Sciatic nerve (tissue), 2 donors: ENCODE measurements at regions not wholly inside any gene's neighbourhood (a gene's known extent, or its start where the extent isn't known, plus 50 kb on each side); places are given as distances from the start of the nearest gene placed in this dataset.

ENCODE experiments used
- ATAC-seq: fragments of 200-7000 bp; cut with Tn5 transposase; one replicate; pipeline ENCODE4 v1.9.1; 2020; ENCODE audit warnings: mild to moderate bottlenecking, moderate library complexity
- DNase-seq: peaks from one replicate; pipeline ENCODE4 v3.0.0-alpha.2; 2020; ENCODE audit warnings: low spot score
- intact Hi-C: fragments of 100-400 bp; cut with DNase I; formaldehyde crosslinking; loops from one replicate; pipeline ENCODE4 v1.14.2; 2022
- donor health status: DM: no; HTN: no; CAD: no.
- donor health status: DM: no; HTN: no; CAD: no.

DNA sequence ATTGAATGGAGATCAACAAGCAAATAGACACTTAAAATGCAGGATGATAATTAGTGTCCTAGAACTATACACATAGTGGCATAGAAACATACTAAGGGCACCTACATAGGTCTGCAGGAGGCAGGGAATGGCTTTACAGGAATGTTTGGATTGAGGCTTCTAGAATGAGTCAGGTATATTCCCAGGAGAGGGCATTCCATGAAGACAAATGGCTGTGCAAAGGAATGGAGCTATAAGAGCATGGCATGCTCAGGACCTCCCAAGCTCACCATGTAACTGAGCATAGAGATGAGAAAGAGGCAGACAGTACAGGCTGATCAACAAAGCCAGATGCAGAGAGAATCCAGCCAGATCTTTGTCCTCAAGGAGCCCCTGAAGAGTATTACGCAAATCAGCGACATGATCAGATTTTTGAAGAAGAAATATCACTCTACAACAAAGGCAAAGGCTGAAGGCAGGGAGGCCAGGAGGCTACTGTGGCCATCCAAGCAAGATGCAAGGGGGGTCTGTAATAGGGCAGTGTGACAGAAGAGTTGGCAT lies 211.1 kb upstream of the MTNR1B start:
- intact Hi-C loops, result no loop called here
- ATAC-seq, result no peak
- no peak for DNase-seq

DNA sequence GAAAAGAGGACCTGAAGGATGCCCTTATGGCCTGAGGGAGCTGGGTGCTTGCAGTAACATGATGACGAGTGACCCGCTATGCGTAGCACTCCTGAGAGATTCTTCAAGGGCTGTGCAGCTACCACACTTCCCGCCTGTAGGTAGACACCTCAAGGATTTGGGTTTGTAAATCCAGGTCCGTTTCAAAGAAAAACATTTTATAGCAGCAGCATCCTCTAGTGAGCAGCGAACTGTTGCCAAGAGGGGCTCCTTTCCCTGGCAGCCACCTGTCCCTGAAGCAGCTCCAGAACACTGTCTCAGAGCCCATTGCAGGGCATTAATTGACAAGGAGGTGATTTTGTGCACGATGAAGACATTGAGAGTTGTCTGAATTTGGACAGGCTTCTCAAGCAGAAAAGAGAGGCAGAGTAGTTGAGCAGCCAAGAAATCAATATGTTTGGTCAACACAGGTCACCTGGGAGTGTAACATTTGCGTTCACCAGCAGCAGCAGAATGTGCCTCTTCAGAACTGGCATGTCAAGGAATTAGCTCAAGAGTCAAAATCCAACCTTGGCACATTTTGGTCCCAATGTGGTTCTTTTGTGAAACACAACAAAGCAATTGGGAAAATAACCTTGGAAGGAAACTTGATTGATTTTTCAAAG lies 209.8 kb upstream of the MTNR1B start:
- ATAC-seq (no peak), DNase-seq (no peak)
- intact Hi-C loops, result no loop called here

DNA sequence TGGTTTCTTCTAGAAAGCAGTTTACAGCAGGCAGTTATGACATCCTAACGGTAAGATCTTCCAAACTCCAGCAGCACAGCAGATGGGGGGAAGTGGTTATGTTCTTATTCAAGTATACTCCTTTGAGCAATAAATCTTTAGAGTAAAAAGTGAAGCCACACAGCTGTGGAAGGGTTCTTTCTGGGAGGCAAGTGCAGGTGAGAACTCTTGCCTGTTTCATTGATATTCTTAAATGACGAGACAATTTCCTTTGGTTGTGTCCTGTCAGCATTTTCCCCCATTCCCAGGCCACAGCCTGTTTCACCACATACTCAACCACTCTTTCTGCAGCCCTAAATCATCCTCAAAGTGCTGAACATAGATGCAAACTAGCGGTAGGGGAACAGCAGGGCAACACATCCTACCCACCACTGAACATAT lies 207.3 kb upstream of the MTNR1B start:
- intact Hi-C loops, result no loop called here
- no peak for DNase-seq
- no peak for ATAC-seq

DNA sequence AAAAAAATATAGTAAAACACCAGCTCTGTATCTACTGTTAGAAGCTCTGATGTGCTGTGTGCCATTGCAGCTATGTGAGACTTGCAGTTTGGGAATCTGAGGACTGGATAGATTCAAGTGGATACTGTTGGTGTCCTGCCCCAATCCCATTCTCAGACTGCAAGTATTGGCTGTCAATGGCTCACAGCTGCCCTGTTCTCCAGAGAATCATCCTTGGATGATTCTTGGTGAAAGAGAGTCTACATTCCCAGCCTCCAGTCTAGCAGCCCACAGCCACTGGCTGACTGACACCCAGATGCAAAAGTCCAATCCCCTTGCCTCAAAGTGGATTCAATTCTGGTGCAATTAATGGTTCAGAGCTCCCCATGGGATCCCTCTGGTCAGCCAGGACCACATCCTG lies 206.1 kb upstream of the MTNR1B start:
- DNase-seq (no peak), ATAC-seq (no peak)
- intact Hi-C loops, result no loop called here

DNA sequence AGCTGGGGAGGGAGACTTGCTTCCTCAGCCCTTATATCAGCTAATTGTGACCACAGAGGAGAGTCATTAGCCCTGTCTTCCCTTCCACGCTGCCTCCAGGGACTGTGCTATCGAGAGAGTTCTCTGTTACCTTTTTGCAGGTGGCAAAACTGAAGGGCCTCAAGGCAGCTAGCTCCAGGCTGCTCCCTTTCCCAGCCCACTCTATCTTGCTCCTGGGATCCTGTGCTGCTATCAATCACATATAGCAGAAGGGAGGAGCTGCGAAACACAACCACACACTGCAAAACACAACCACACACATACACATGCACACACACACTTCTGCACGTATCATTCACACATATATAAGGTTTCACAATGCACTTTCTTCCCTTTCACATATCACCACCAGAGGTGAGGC lies 205.3 kb upstream of the MTNR1B start:
- DNase-seq (no peak), ATAC-seq (no peak)
- intact Hi-C loops, result no loop called here

DNA sequence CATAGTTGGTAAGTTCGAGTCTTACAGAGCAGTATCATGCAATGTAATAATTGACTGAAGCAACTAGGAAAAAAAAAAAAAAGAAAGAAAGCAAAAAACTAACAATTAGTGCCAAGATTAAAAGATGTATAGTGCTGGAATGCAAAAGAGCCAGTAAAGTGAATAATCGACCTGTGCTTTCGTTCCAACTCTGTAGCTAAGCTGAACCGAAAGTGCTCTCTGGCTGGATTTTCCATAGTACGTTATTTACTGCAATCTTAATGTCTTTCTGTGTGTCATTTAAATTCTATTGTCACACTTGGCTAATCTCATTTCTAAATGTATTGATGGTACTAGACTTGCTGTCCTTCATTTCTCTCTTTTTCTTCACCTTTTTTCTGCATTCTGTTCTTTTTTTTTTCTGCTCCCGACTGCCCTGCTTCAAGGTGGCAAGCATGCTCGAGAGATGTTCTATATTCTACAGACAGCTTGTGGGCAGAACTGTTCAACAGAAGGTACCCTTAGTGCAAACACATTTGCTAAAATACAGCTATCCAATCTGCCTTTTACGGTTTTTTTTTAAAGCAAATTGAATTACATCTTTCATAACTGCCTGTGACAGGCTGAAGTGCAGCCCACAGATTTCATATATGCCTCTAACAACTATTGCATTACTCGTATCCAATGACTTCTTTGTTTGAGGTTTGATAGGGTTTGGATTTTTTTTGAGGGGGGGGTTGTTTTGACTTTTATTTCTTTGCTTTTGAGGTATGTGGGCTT lies 204.2 kb upstream of the MTNR1B start:
- no peak for ATAC-seq
- intact Hi-C loops, result no loop called here
- no peak for DNase-seq

DNA sequence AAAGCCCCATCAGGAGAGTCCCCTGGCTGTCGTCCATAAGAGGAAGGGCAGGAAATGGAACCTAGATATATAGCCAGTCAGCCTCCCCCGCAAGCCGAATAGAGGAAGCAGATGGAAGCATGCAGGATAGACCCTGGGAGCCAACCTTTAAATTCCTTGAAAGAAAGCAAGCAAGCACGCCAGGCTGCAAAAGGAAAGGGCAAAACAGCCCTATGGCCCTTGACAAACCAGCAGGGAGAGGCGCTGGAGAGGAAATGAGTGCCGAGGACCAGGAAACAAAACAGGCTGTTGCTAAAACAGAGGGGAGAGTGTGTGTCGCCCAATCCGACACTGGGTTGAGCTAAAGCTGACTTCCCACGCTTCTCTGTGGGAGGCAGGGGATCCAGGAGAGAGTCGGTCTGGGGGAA lies 203.5 kb upstream of the MTNR1B start:
- ATAC-seq, result peak; percentile 63

DNA sequence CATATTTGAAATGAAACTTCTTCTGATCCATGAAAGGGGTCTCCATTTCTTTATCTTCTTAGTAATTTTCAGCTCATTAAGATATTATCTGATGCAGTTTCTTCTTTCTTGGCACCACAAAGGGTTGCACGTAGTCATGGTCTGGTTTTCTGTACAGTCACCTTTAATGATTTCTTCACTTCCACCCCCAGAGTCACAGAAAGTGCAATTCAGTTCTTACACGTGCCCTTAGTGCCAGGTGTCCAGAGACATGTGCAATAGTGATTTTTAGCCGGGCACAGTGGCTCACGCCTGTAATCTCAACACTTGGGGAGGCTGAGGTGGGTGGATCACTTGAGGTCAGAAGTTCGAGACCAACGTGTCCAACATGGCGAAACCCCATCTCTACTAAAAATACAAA lies 202.8 kb upstream of the MTNR1B start:
- intact Hi-C loops, result no loop called here
- no peak for DNase-seq
- no peak for ATAC-seq

More for the DNA sequence above, 203.5 kb upstream of the MTNR1B start:
- no peak for DNase-seq
- intact Hi-C loops, result no loop called here

DNA sequence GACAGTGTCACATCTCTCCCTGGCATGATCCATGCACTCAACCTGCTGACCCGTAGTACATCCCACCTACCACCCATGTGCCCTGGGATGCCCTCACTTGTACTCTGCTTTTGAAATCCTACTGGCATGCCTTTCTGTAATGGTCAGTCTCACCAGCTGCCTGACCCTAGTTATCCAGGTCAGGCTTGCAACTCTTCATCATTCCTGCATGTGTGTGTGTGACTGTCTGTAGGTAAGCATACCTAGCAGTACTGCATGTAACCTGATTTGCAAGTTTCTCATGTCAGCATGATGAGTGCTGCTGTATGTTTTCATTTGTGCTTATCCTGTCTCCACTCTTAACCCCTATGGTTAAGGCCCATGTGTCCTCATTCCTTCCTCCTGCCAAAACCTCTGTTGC lies 202.0 kb upstream of the MTNR1B start:
- intact Hi-C loops, result no loop called here
- DNase-seq (no peak), ATAC-seq (no peak)

DNA sequence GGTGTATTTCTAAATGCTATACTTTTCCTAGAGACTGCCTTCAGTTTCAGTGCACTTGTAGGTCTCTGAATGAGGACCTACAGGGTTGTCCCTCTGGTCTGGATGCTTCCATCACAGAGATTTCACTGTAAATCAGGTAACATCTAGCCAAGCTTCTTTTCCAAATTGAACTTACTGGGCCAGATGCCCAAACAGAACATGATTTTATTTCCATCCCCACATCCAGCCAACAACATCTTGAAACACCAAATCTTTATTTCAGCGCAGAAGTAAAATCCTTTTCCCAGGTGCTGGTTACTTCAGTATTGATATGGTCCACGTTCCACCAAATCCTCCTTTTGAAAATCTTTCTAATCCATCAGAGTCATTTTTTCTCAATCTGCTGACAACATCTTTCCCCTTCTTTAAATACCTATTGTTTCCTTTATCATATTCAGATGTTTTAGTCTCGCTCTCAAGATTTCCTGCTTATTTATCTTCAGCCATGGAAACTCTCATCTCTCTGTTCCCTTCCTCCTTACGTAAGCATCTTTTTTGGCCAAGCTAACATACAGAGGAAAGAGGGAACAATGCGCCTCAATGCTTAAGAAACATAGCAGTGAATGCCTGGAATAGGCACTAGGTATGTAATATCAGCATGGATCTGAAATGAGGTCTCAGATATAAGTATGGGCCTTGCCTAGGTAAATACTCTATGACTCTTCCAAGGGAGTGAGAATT lies 201.2 kb upstream of the MTNR1B start:
- intact Hi-C loops, result no loop called here
- no peak for ATAC-seq
- no peak for DNase-seq

DNA sequence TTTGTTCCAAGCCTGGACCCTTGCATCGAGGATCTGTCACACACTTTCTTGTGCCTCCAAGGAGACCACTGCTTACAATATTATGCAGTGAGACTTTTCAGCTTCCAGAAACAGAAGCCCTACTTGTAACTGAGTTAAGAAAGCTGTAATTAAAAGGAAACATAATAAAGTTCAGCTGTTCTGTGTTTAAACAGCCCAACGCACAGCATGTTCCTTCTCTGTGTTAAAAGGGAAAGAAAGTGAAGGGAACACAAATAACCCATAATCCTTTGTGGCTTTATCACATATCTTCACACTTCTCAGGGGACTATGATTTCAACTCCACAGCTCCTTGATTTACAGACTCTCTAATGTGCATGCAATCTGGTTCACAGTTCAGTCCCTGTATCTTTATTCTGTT lies 200.3 kb upstream of the MTNR1B start:
- DNase-seq (no peak), ATAC-seq (no peak)
- intact Hi-C loops, result no loop called here

DNA sequence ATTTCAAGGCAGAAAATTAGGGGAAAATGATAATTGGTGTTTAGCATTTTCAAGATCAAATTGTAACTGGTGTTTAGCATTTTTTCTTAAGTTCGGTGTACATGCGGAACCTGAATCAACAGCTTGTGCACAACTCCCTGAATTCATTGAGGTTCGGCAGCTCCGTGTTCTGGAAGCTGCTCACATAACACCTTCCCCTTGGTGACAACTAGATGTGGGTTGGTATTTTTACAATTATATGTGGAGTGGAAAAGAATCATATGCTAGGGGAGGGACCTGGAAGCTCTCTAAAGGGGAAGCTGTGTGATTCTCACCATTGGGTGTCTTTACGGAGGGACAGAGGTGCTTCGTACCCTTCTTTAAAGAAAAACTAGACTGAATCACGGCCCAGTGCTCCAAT lies 199.0 kb upstream of the MTNR1B start:
- no peak for ATAC-seq
- no peak for DNase-seq
- intact Hi-C loops, result no loop called here

DNA sequence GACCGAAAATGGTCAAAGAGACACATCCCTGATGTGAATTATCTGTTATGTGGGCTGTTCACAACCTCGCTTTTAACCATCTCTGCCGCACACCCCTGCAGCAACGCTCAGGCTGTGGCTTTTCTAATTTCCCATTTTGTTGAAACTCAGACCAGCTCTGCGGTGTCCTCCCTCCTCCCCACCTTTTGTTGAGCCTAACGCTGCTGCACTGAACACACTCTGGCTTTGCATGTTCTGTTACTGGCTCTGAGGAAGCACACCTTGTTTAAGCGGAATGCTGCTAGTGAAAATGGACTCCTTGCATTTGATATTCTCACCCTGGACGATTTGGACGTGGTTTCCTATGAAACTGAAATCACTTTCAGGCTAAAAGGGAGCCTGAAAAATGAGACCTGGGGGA lies 198.5 kb upstream of the MTNR1B start:
- no peak for DNase-seq
- intact Hi-C loops, result no loop called here
- ATAC-seq, result no peak

DNA sequence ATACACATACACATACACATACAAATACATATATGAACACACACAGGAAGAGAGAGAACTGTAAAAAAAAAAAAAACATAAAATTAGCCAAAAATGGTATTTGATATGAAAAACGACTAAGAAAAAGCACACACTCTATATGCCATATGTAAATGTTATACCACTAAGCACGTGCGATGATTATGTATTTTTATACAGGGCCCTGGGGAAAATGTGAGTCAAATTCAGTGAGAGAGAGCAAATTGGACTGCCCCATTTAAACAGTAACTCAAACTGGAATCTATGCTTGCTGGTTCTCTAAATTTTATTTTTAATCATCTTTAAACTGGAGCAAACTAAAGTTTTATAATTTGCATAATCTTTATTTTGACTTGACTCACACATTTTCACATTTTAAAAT lies 197.8 kb upstream of the MTNR1B start:
- intact Hi-C loops, result no loop called here
- DNase-seq (no peak), ATAC-seq (no peak)

DNA sequence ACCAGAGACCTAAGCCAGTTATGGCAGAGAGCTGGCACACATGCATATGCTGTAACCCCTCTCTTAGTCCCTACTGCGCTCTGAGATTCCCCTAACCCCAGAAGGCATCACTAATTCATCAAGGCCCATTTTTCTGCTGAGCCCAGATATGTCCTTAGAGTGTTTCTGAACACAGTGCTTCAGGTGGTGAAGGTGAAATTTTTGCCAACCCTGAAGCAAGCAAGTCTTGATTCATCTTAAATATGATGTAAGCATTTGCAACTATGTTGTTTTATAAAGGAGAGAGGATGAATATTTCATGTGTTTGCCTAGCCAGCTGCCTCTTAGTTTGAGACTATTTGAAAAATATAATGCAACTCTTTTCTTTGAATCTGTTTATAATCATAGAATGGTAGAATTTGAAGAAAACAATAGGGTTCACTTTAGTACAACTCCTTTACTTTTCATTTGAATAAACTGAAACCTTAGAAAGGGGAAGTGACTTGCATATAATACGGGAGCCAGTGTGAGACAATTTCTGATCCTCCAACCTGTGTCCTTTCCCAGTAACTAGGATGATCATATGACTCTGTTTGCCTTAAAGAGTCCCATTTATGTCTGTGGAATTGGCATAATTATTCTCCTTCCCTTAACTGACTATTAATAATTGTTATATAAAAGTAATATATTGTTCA lies 194.3 kb upstream of the MTNR1B start:
- no peak for ATAC-seq
- intact Hi-C loops, result no loop called here
- DNase-seq, result no peak

DNA sequence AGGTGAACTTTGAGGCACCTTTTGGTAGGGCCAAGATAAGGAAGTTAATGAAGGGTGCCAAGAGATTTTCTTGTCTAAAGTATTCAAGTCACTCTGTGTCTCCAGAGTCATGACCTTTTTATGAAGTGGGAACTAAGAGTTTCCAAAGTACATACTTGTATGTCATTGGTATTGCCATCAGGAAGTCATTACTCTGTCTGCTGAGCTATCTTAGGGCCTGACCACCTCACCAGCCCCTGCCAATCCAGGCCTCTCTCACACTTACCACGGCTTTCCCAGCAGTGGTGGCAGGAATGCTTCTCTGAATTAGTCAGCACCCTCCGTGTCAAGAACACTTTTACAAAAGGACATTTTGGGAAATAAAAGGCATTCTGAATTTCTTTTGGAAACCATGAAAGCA lies 192.8 kb upstream of the MTNR1B start:
- no peak for ATAC-seq
- intact Hi-C loops, result no loop called here
- DNase-seq, result no peak

DNA sequence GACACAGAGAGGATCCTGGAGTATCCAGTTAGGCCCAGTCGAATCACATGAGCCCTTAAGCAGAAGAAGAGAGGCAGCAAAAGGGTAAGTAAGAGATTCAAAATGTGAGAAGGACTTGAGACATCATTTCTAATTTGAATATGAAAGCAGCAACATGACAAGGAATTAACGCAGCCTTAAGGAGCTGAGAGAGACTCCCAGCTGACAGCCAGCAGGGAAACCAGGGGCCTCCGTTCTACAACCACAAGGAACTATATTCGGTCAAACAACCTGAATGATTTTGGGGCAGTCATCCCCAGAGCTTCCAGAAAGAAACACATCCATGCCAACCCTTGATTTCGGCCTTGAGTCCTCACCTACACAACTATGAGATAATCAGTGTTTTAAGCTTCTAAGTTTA lies 189.7 kb upstream of the MTNR1B start:
- intact Hi-C loops, result no loop called here
- ATAC-seq (no peak), DNase-seq (no peak)

DNA sequence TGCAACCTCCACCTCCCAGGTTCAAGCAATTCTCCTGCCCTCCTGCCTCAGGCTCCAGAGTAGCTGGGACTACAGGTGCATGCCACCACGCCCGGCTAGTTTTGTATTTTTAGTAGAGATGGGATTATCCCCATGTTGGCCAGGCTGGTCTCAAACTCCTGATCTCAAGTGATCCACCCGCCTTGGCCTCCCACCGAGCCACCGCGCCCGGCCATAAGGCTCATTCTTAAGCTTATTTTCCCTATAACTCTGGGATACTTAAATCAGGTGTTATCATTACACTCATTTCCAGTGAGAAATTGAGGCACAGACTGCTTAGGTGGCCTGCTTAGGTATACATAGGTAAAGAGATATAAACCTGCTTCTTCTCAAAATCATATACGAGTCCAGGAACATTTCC lies 188.3 kb upstream of the MTNR1B start:
- ATAC-seq, result no peak
- intact Hi-C loops, result no loop called here
- DNase-seq, result no peak

DNA sequence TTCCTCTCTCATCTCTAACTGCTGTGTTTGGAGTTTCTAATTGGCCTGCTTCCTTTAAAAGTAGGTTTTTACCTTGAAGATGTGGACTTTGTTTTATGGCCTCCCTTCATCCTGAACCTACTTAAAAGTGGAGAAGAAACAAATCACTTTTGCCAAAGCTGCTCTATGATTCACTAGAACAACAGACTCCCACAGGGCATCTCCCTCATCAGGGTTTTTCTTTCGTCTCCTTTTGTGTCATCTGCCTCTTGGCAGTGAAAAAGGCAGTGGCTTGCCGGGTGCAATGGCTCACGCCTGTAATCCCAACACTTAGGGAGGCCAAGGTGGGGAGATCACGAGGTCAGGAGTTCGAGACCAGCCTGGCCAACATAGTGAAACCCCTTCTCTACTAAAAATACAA lies 186.6 kb upstream of the MTNR1B start:
- no peak for ATAC-seq
- intact Hi-C loops, result no loop called here
- no peak for DNase-seq

DNA sequence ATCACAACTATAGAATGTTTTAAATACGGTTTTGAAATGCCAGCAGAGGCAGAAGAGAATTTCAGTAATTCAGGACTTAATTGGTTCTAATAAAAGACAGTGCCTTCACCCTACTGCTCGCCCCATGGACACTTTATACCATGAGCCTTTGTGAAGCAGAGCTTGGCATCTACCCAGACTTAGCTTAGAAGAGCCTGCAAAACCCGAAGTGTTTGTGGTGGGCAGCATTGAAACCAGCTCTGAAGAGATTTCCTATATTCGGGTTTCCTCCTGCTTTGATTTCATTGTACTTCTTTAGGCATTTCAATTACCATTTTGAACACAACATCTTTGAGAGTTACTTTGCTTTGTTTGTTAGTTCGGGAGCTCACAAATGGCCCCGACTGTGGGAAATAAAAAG lies 185.1 kb upstream of the MTNR1B start:
- DNase-seq (no peak), ATAC-seq (no peak)
- intact Hi-C loops, result no loop called here
